Testis (tissue), 2 donors: ENCODE measurements at regions not wholly inside any gene's neighbourhood (a gene's known extent, or its start where the extent isn't known, plus 50 kb on each side); places are given as distances from the start of the nearest gene placed in this dataset.

Experiments
- DNase-seq: peaks from one replicate; pipeline ENCODE4 v3.0.0-alpha.2; 2019
- H3K27ac ChIP-seq, 2 donors: fragments of 200-600 bp; sonication (generic); one replicate each; pipeline ENCODE4 v1.5.1; 2019
- H3K27me3 ChIP-seq: fragments of 200-600 bp; sonication (generic); one replicate; pipeline ENCODE4 v1.5.1; 2019
- H3K36me3 ChIP-seq: fragments of 200-600 bp; sonication (generic); one replicate; pipeline ENCODE4 v1.5.1; 2017; ENCODE audit warnings: low read depth; ENCODE audit errors: missing control alignments
- H3K4me1 ChIP-seq: fragments of 200-600 bp; sonication (generic); one replicate; pipeline ENCODE4 v1.5.1; 2019
- H3K4me3 ChIP-seq, 2 donors: fragments of 200-600 bp; sonication (generic); one replicate each; pipeline ENCODE4 v1.5.1; 2017 to 2019
- H3K9me3 ChIP-seq: fragments of 200-600 bp; sonication (generic); one replicate; pipeline ENCODE4 v1.5.1; 2017
- POLR2A ChIP-seq: fragments of 450-650 bp; IDR thresholded peaks from one replicate; pipeline ENCODE4 v1.6.1; 2017; ENCODE audit warnings: antibody characterized with exemption, mild to moderate bottlenecking, moderate library complexity
- WGBS, 2 donors: methylation state at CpG; one replicate each; pipeline ENCODE4 v1.1.5; 2018; 5-methylcytosine and 5-hydroxymethylcytosine counted together
- intact Hi-C: fragments of 100-400 bp; cut with DNase I; formaldehyde crosslinking; loops from one replicate; pipeline ENCODE4 v1.15.1; 2023; ENCODE audit warnings: low total_unique reads
- TF ChIP-seq, protein P1 (sequence below), 3 experiments: fragments of 450-650 bp in 2 of 3; fragments of 200-600 bp in 1 of 3; sonication (generic) in 1 of 3; IDR thresholded peaks; one replicate each; pipeline ENCODE4 v1.5.1; 2016 to 2019; ENCODE audit warnings: antibody characterized with exemption in 3 of 3, mild to moderate bottlenecking in 2 of 3, moderate library complexity in 1 of 3

DNA sequence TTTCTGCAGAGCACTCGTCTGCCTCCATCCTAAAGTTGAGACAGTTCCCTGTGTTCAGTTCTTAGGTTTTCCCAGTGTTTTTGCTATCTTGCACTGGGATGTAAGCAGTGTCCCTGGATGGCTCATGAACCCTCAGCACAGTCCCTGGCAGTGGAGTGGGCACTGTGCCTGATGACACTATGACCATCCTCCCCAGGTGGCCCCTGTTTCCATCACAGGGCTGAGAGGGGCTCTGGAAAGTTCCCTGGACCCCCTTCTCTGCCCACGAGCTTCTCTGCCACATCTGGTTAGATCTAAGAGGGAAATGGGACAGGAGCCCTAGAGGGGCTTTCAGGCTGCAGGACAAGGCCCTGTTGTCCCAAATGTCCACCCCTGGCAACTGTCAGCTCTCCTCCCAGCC lies 249.8 kb upstream of the SFSWAP start:
- Histone ChIP-seq H3K36me3 (no peaks in the 10 kb centered on the region), H3K27me3 (no peaks in the 10 kb centered on the region), H3K9me3 (no peaks in the 10 kb centered on the region), H3K4me3 (no peak overlapping the region), H3K27ac (no peak overlapping the region), H3K4me1 (peaks cover 10% of the 10 kb centered on the region)
- TF ChIP-seq POLR2A, result no peak
- TF ChIP-seq, protein P1, sequence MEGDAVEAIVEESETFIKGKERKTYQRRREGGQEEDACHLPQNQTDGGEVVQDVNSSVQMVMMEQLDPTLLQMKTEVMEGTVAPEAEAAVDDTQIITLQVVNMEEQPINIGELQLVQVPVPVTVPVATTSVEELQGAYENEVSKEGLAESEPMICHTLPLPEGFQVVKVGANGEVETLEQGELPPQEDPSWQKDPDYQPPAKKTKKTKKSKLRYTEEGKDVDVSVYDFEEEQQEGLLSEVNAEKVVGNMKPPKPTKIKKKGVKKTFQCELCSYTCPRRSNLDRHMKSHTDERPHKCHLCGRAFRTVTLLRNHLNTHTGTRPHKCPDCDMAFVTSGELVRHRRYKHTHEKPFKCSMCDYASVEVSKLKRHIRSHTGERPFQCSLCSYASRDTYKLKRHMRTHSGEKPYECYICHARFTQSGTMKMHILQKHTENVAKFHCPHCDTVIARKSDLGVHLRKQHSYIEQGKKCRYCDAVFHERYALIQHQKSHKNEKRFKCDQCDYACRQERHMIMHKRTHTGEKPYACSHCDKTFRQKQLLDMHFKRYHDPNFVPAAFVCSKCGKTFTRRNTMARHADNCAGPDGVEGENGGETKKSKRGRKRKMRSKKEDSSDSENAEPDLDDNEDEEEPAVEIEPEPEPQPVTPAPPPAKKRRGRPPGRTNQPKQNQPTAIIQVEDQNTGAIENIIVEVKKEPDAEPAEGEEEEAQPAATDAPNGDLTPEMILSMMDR (IDR thresholded peaks at IDR 0.05), result no peak
- no peak for DNase-seq
- WGBS, 2 donors, result 79 to 94% methylated on average over 2 of the region's 2 CpGs
- intact Hi-C loops, result no loop called here

DNA sequence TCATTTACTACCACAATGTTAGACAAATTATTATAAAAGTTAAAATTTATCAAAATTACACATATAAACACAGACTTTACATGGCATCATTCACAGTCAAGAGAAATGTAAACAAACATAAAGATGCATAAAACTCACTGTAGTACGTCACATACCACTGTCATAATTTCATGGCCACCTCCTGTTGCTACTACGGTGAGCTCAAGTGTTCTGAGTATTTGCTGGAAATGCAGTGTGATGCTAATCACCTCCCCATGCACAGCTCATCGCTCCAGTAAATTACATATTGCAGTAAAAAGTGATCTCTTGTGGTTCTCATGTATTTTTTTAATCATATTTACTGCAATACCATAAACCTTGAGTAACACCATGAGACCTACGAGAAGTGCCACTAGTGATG lies 247.7 kb upstream of the SFSWAP start:
- H3K4me1 ChIP-seq, result peaks cover 10% of the 10 kb centered on the region
- H3K36me3 ChIP-seq, result no peaks in the 10 kb centered on the region
- intact Hi-C loops, result no loop called here
- H3K27ac ChIP-seq, result no peak overlapping the region
- no peak overlapping the region for H3K4me3 ChIP-seq
- no peak for DNase-seq
- H3K27me3 ChIP-seq, result no peaks in the 10 kb centered on the region
- 53 to 54% methylated on average over 4 of the region's 4 CpGs for WGBS, 2 donors
- TF ChIP-seq POLR2A, result no peak
- H3K9me3 ChIP-seq, result no peaks in the 10 kb centered on the region

DNA sequence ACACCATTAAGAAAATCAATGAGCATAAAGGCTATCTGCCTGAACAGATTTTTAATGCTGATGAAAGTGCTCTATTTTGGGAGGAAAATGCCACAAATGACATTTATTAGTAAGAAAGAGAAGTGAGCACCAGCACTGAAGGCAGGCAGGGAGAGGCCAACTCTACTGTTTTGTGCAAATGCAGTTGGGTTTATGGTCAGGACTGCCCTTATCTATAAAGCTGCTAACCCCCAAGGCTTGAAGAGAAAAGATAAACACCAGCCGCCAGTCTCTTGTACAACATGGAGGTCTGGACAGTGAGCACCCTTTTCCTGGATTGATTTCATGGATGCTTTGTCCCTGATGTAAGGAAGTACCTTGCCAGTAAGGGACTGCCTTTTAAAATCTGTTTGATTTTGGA lies 246.8 kb upstream of the SFSWAP start:
- WGBS, 2 donors, result 70 to 73% methylated on average over 1 of the region's 1 CpG
- no peaks in the 10 kb centered on the region for H3K9me3 ChIP-seq
- DNase-seq, result no peak
- H3K27me3 ChIP-seq, result no peaks in the 10 kb centered on the region
- TF ChIP-seq POLR2A, result no peak
- TF ChIP-seq, protein P1 (IDR thresholded peaks at IDR 0.05), result no peak
- intact Hi-C loops, result no loop called here
- H3K27ac ChIP-seq, result no peak overlapping the region
- peaks cover 10% of the 10 kb centered on the region for H3K4me1 ChIP-seq
- no peak overlapping the region for H3K4me3 ChIP-seq
- H3K36me3 ChIP-seq, result no peaks in the 10 kb centered on the region

DNA sequence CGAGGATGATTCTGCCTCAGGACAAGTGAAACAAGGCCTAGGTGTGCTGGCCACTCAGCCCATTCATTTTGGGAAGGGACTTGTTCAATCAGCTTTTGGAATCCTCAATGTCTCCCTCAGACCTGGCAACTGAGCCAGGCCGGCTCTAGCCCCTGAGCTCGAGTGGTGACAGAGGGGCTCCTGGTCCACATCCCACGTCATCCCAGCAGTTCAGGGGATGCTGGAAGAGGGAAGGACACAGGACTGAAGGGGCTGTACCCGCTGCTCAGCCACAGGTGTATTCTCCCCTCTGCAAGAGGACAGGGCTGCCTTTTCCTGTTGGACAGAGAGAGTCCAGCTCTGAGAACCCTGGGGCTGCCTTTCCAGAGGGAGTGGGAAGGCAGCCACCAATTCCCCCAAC lies 244.6 kb upstream of the SFSWAP start:
- H3K36me3 ChIP-seq, result no peaks in the 10 kb centered on the region
- TF ChIP-seq, protein P1 (IDR thresholded peaks at IDR 0.05), result no peak
- no peak for TF ChIP-seq POLR2A
- no peak overlapping the region for H3K27ac ChIP-seq
- WGBS, 2 donors, result 91 to 95% methylated on average over 3 to 5 of the region's 5 CpGs
- no peak for DNase-seq
- intact Hi-C loops, result no loop called here
- H3K27me3 ChIP-seq, result no peaks in the 10 kb centered on the region
- no peak overlapping the region for H3K4me3 ChIP-seq
- H3K4me1 ChIP-seq, result peaks cover 10% of the 10 kb centered on the region
- H3K9me3 ChIP-seq, result no peaks in the 10 kb centered on the region

DNA sequence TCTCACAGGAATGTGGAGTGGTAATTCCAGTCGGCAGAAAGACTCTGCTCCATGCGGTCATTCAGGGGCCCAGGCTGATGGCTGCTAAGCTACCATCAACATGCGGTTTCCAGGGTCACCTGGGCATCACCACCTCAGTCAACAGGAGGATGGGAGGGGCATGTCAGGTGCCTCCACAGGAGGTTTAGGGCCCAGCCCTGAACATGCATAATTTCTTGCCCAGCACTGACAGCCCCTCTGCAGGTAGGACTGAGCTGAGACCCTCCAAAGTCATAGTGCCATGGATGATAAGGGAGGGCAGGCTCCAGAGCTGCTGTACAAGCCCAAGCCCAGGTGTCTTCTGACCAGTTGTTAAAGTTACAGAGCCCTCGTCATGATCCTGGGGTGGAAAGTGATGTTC lies 244.0 kb upstream of the SFSWAP start:
- no peak overlapping the region for H3K4me3 ChIP-seq
- no peak for DNase-seq
- intact Hi-C loops, result no loop called here
- no peak for TF ChIP-seq POLR2A
- TF ChIP-seq, protein P1 (IDR thresholded peaks at IDR 0.05), result no peak
- no peaks in the 10 kb centered on the region for H3K27me3 ChIP-seq
- H3K36me3 ChIP-seq, result no peaks in the 10 kb centered on the region
- H3K9me3 ChIP-seq, result no peaks in the 10 kb centered on the region
- 82 to 99% methylated on average over 2 to 4 of the region's 4 CpGs for WGBS, 2 donors
- peaks cover 10% of the 10 kb centered on the region for H3K4me1 ChIP-seq
- H3K27ac ChIP-seq, result no peak overlapping the region
